Renal cortex interstitium (tissue), 11 donors: ENCODE measurements at regions not wholly inside any gene's neighbourhood (a gene's known extent, or its start where the extent isn't known, plus 50 kb on each side); places are given as distances from the start of the nearest gene placed in this dataset.
"Not testable (repeated sequence)": the region's sequence is repeated elsewhere in the genome, so short reads cannot be mapped to it uniquely, and the experiment has no call there.

Source experiments
- DNase-seq, 11 donors: peaks; one replicate each; pipeline ENCODE4 v3.0.0-alpha.2; 2013; ENCODE audit warnings: low read depth in 9 of 11, low spot score in 4 of 11; ENCODE audit errors: extremely low read depth in 1 of 11

DNA sequence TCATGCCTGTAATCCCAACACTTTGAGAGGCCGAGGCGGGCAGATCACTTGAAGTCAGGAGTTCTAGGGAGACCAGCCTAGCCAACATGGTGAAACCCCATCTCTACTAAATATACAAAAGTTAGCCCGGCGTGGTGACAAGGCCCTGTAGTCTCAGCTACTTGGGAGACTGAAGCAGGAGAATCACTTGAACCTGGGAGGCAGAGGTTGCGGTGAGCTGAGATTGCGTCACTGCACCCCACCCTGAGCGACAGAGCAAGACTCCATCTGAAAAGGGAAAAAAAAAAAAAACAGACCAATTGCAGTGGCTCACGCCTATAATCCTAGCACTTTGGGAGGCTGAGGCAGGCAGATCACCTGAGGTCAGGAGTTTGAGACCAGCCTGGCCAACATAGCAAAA, 90.4 kb downstream of the TEX51 start:
- not testable (repeated sequence) for DNase-seq

DNA sequence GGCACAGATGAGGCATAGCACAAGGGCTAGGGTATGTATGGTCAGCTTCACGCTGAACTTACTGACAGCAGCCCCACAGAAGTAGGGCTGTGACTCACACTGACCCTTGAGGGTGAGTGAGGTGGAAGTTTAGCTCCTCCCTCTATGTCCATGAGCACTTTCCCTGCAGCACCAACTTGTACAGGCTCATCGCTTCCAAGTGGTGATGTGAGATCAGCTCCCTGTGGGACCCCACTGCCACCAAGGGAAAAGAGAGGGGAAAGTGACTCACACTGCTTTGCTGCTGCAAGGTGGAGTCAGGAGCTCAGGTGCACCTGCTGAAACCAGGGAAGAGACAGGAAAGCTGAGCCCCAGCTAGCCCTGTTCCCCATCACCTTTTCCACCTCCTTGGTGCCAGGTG, 91.5 kb downstream of the TEX51 start:
- DNase-seq: no peak

DNA sequence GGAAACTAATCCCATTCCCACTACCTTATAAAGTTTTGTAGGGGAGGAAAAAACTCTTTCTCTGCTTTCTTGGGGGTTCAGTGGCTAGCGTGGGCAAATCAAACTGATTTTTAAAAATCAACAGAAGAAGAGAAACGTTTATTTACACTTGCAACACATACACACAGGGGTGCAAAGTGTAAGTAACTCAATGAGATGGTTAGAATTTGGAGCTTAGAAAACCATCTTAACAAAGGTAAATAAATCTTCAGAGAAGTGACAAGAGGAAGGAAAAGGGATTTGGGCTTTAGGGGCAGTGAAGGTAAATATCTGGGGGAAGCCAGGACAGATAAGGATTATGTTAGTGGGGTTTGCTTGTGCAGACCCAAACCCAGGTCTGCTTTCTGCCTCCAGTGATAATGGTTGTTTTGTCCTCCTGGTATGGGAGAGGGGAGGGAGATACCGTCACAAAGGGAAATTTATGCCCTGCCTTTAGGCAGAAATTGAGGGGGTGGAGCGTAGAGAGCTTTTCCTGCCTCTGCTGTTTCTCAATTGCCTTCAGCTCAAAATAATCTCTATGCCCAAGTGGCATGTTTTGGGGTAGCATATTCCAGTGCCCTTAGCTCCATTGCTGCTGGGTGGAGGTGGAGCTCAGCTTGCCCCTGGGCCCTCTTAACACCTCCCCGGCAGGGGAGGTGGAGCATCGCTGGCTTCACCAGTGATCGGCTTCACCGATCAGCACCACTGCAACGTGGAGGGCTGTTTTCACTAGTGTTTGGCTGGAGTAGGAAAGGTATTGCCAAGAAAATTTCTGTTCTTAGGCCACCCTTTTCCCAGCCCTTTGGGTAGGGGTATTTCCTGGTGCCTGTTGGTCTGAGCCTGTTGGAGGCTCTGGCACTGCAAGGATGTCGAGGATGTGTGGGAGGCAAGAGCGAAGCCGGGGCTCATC, 92.2 kb downstream of the TEX51 start:
- no peak for DNase-seq

DNA sequence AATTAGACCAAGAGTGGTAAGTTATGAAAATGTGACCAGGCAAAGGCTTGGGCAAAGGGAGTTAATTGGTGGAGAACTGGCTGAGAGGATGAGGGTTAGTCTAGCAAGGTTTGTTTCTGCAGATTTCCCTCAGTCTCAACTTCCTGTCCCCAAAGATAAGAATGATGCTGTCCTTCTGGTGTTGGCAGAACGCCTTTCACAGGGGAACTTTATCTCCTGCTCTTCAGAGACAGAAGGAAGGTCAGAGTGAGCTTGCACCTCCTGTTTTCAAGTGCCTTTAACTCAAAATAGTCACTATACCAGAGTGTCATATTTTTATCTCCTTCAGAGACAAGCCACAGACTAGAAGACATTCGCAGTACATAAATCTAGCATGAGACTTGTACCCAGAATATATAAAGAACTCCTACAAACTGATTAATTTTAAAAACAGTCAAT, 95.7 kb downstream of the TEX51 start:
- no peak for DNase-seq

DNA sequence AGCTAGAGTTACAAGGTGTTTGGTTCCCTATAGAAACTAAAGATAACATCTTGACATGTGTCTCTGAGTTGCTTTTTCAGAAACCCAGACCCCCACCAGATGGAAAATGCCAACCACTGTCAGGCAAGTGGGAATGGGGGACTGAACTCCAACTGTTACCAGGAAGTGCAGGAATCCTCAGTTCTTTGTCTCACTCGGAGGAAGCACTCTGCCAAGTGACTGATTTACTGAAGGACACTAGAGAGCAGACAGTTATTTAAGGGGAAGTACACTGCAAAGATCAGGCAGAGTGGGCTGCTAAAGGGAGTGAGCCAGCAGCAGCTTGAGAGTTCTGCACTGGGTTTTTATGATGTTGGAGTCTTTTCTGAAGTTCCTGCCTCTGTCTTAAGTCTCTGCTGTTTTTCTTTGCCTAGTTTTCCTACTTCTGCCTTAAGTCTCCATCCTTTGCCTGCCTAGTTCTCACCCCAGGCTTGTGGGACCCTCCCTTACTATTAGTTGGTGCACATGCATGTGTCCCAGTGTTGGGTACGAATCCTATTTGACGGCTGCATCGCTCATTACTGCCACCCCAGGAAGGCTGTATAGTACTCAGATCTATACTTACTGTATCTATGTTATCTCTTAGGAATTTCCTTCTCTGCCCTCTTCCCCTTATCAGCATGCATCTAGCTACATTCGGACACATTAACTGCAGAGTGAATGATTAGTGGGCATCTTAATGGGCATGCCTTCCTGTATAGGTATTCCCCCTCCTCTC, 97.1 kb downstream of the TEX51 start:
- no peak for DNase-seq

DNA sequence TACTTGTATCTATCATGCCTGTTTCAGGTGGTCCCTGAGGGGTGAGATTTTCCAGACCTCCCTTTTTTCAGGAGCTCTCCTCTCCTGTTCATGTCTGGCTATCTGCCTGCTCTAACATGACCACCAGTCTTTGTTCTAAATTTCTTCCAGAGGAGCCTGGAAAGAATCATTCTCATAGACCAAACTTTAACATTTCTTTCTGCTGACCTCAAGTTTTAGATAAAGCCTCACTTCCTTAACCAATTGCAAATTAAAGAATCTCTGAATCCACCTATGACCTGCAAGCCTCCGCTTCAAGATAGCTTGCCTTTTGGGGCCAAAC, 97.6 kb downstream of the TEX51 start:
- no peak for DNase-seq
